PC-9 (cell line): ENCODE measurements at regions not wholly inside any gene's neighbourhood (a gene's known extent, or its start where the extent isn't known, plus 50 kb on each side); places are given as distances from the start of the nearest gene placed in this dataset.

Experiments
- BruUV-seq: library from RNA; stranded (reverse); fragments of 400-500 nt; replicated peaks from 2 replicates; lab custom pipeline; 2021; lab: Mats Ljungman, UMichigan
- CTCF ChIA-PET: fragments of 300-600 bp; sonication (Branson Sonifier 250); formaldehyde crosslinking; loops from one replicate; lab custom pipeline; 2022; ENCODE audit warnings: antibody characterized with exemption; lab: Charles Lee
- POLR2A ChIA-PET: fragments of 300-600 bp; sonication (Branson Sonifier 250); formaldehyde crosslinking; loops from one replicate; lab custom pipeline; 2022; ENCODE audit warnings: antibody characterized with exemption; ENCODE audit not compliant: unreplicated experiment; lab: Charles Lee
- DNase-seq, 2 experiments: peaks; one replicate each; pipeline versions ENCODE4 v3.0.0 to v3.0.0-alpha.2; 2015 to 2022; ENCODE audit warnings: mixed read lengths in 1 of 2
- H2AFZ ChIP-seq: fragments of 200-600 bp; sonication (generic); 2 replicates; pipeline ENCODE4 v1.8.1; 2017; ENCODE audit warnings: antibody characterized with exemption
- H3F3A ChIP-seq: fragments of 200-600 bp; sonication (generic); 2 replicates; pipeline ENCODE4 v1.8.1; 2017; ENCODE audit warnings: antibody characterized with exemption, mild to moderate bottlenecking, low read depth; ENCODE audit not compliant: insufficient read depth
- H3K27ac ChIP-seq: fragments of 200-600 bp; sonication (generic); 2 replicates; pipeline ENCODE4 v1.6.1; 2016; ENCODE audit warnings: mixed run types
- H3K27me3 ChIP-seq: fragments of 200-600 bp; sonication (generic); 2 replicates; pipeline ENCODE4 v1.6.1; 2016; ENCODE audit warnings: low read depth, mixed run types; ENCODE audit not compliant: insufficient read depth
- H3K36me3 ChIP-seq: fragments of 200-600 bp; sonication (generic); 2 replicates; pipeline ENCODE4 v1.6.1; 2016; ENCODE audit warnings: low read depth, mixed run types
- H3K4me1 ChIP-seq: fragments of 200-600 bp; sonication (generic); replicated peaks from 2 replicates; pipeline ENCODE4 v1.6.1; 2016; ENCODE audit warnings: mixed run types; ENCODE audit not compliant: insufficient read depth
- H3K4me2 ChIP-seq: fragments of 200-600 bp; sonication (generic); 2 replicates; pipeline ENCODE4 v1.6.1; 2017; ENCODE audit warnings: mixed run types
- H3K4me3 ChIP-seq: fragments of 200-600 bp; sonication (generic); 2 replicates; pipeline ENCODE4 v1.6.1; 2016; ENCODE audit warnings: mixed run types
- H3K79me2 ChIP-seq: fragments of 200-600 bp; sonication (generic); 2 replicates; pipeline ENCODE4 v1.6.1; 2017; ENCODE audit warnings: low read depth, mixed run types
- H3K9me2 ChIP-seq: fragments of 200-600 bp; sonication (generic); 2 replicates; pipeline ENCODE4 v1.8.1; 2017; ENCODE audit warnings: mild to moderate bottlenecking; ENCODE audit not compliant: insufficient read depth
- H3K9me3 ChIP-seq: fragments of 200-600 bp; sonication (generic); 2 replicates; pipeline ENCODE4 v1.8.1; 2016; ENCODE audit warnings: low read depth; ENCODE audit not compliant: insufficient read depth
- H4K20me1 ChIP-seq: fragments of 200-600 bp; sonication (generic); 2 replicates; pipeline ENCODE4 v1.8.1; 2017; ENCODE audit not compliant: insufficient read depth
- CTCF ChIP-seq: fragments of 200-600 bp; sonication (generic); conservative IDR thresholded peaks from 2 replicates; pipeline ENCODE4 v1.6.1; 2017; ENCODE audit warnings: mixed run types, antibody characterized with exemption, mild to moderate bottlenecking, moderate library complexity
- EZH2 ChIP-seq: fragments of 200-600 bp; sonication (generic); IDR thresholded peaks from 2 replicates; pipeline ENCODE4 v1.8.0; 2017; ENCODE audit warnings: antibody characterized with exemption, low read depth
- intact Hi-C: fragments of 100-400 bp; cut with micrococcal nuclease; formaldehyde crosslinking; loops from one replicate; pipeline ENCODE4 v1.10.0; 2022; ENCODE audit not compliant: unreplicated experiment

- no peaks in the 10 kb centered on the region for H3K36me3 ChIP-seq
- POLR2A ChIA-PET, result no interaction called here
- no peaks in the 10 kb centered on the region for H3K9me2 ChIP-seq
- H2AFZ ChIP-seq, result no peak overlapping the region
- intact Hi-C loops, result no loop called here
- BruUV-seq, result no TSS peak
- DNase-seq, result no peak
- no peaks in the 10 kb centered on the region for H3F3A ChIP-seq
- TF ChIP-seq EZH2 (no peak), CTCF (no peak)
- no peaks in the 10 kb centered on the region for H3K79me2 ChIP-seq
- no peak overlapping the region for H3K4me3 ChIP-seq
- no peaks in the 10 kb centered on the region for H3K4me1 ChIP-seq
- H3K4me2 ChIP-seq, result no peak overlapping the region
- CTCF ChIA-PET, result no interaction called here
- H3K27me3 ChIP-seq, result peaks cover 34% of the 10 kb centered on the region; the same call in 1 of the 2 replicates
- H3K9me3 ChIP-seq, result no peaks in the 10 kb centered on the region; the same call in 1 of the 2 replicates
- no peak overlapping the region for H3K27ac ChIP-seq
- no peaks in the 10 kb centered on the region for H4K20me1 ChIP-seq
These were observed 186.9 kb downstream of the ASB1 start for GRCh38 chr2:238613610-238614009.

DNA sequence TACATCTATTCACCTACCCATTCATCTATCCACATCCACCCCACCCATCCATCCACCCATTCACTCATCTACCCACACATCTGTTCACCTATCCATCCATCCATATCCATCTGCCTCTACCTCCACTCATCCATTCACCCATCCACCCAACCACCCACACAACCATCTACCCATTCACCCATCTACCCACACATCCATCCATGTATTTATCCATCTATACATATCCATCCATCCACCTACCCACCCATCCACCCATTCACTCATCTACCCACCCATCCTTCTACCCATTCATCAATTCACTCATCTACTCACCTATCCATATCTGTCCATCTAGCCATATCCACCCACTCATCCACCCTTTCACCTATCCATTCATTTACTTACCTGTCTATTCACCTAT is 187.6 kb downstream of the ASB1 start:
- H2AFZ ChIP-seq, result no peak overlapping the region
- intact Hi-C loops, result no loop called here
- peaks cover 33% of the 10 kb centered on the region; the same call in 1 of the 2 replicates for H3K27me3 ChIP-seq
- no peaks in the 10 kb centered on the region for H3F3A ChIP-seq
- H3K36me3 ChIP-seq, result no peaks in the 10 kb centered on the region
- no peak for DNase-seq
- ChIA-PET POLR2A (no interaction called here), CTCF (no interaction called here)
- no peak for TF ChIP-seq CTCF
- TF ChIP-seq EZH2, result no peak
- 0 out of 2 replicates have a peak, but pooled peaks cover under 1% of the 10 kb centered on the region for H3K9me2 ChIP-seq
- no peak overlapping the region for H3K27ac ChIP-seq
- no TSS peak for BruUV-seq
- no peak overlapping the region for H3K4me3 ChIP-seq
- no peaks in the 10 kb centered on the region; the same call in 1 of the 2 replicates for H3K9me3 ChIP-seq
- no peaks in the 10 kb centered on the region for H3K4me1 ChIP-seq
- no peak overlapping the region for H3K4me2 ChIP-seq
- no peaks in the 10 kb centered on the region for H4K20me1 ChIP-seq
- H3K79me2 ChIP-seq, result no peaks in the 10 kb centered on the region

DNA sequence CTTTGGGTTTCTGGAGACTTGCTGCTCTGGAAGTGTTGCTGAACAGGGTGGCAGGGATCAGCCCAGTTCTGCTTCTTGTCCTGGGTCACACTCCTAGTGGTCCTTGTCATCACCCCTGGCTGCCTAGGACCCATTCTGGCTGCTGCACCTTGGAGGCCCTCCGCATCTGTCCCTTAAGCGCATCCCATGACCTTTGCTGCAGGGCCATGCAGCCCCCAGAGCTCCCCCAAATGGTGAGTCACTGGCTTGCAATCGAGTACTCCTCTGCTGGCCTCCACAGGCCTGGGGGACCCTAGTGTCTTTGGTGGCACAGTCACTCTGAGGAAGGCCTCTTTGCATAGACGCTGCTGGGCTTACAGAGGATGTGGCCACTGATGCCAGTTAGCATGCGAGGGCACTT is 188.5 kb downstream of the ASB1 start:
- Histone ChIP-seq H4K20me1 (no peaks in the 10 kb centered on the region), H3F3A (no peaks in the 10 kb centered on the region), H3K4me2 (no peak overlapping the region), H3K9me3 (no peaks in the 10 kb centered on the region), H3K36me3 (no peaks in the 10 kb centered on the region), H2AFZ (no peak overlapping the region), H3K4me1 (no peaks in the 10 kb centered on the region), H3K79me2 (no peaks in the 10 kb centered on the region), H3K27ac (no peak overlapping the region), H3K27me3 (peaks cover 33% of the 10 kb centered on the region; the same call in 1 of the 2 replicates), H3K4me3 (no peak overlapping the region), H3K9me2 (0 out of 2 replicates have a peak, but pooled peaks cover 3% of the 10 kb centered on the region)
- DNase-seq, result no peak
- no TSS peak for BruUV-seq
- intact Hi-C loops, result no loop called here
- ChIA-PET POLR2A (no interaction called here), CTCF (no interaction called here)
- TF ChIP-seq EZH2 (no peak), CTCF (no peak)
